GM23338 (cell line): ENCODE measurements at regions not wholly inside any gene's neighbourhood (a gene's known extent, or its start where the extent isn't known, plus 50 kb on each side); places are given as distances from the start of the nearest gene placed in this dataset.

ENCODE experiments used
- ATAC-seq: fragments of 200-7000 bp; cut with Tn5 transposase; 3 replicates; pipeline ENCODE4 v1.9.1; 2020
- DNase-seq: peaks from one replicate; pipeline ENCODE4 v3.0.0-alpha.2; 2015; ENCODE audit warnings: low spot score
- H2AFZ ChIP-seq: fragments of 200-600 bp; sonication (generic); 2 replicates; pipeline ENCODE4 v1.8.0; 2016; ENCODE audit warnings: antibody characterized with exemption, mild to moderate bottlenecking, moderate library complexity
- H3F3A ChIP-seq: fragments of 200-600 bp; sonication (generic); replicated peaks from 2 replicates; pipeline ENCODE4 v1.8.0; 2017; ENCODE audit warnings: antibody characterized with exemption, mixed run types, low read depth
- H3K27ac ChIP-seq: fragments of 200-600 bp; sonication (generic); 2 replicates; pipeline ENCODE4 v1.6.1; 2016; ENCODE audit warnings: low read depth
- H3K27me3 ChIP-seq: fragments of 200-600 bp; sonication (generic); 2 replicates; pipeline ENCODE4 v1.8.0; 2016; ENCODE audit warnings: mild to moderate bottlenecking, mixed run types, moderate library complexity; ENCODE audit not compliant: insufficient read depth
- H3K36me3 ChIP-seq: fragments of 200-600 bp; sonication (generic); 2 replicates; pipeline ENCODE4 v1.8.0; 2016; ENCODE audit warnings: mild to moderate bottlenecking; ENCODE audit not compliant: insufficient read depth
- H3K4me1 ChIP-seq: fragments of 200-600 bp; sonication (generic); 2 replicates; pipeline ENCODE4 v1.8.0; 2016; ENCODE audit warnings: mild to moderate bottlenecking, moderate library complexity; ENCODE audit not compliant: insufficient read depth
- H3K4me2 ChIP-seq: fragments of 200-600 bp; sonication (generic); 2 replicates; pipeline ENCODE4 v1.7.1; 2017; ENCODE audit warnings: mixed run types
- H3K4me3 ChIP-seq: fragments of 200-600 bp; sonication (generic); 2 replicates; pipeline ENCODE4 v1.6.1; 2016; ENCODE audit warnings: mixed run types
- H3K79me2 ChIP-seq: fragments of 200-600 bp; sonication (generic); replicated peaks from 2 replicates; pipeline ENCODE4 v1.8.0; 2017; ENCODE audit warnings: mild to moderate bottlenecking; ENCODE audit not compliant: insufficient read depth
- H3K9me2 ChIP-seq: fragments of 200-600 bp; sonication (generic); 2 replicates; pipeline ENCODE4 v1.8.0; 2017; ENCODE audit not compliant: insufficient read depth
- H4K20me1 ChIP-seq: fragments of 200-600 bp; sonication (generic); replicated peaks from 2 replicates; pipeline ENCODE4 v1.8.0; 2017; ENCODE audit warnings: mild to moderate bottlenecking; ENCODE audit not compliant: insufficient read depth
- H3K27ac Mint-ChIP-seq: 2 replicates; pipeline ENCODE4 v1.8.0; 2020; ENCODE audit warnings: inconsistent platforms, mild to moderate bottlenecking, moderate library complexity, mixed read lengths
- H3K27me3 Mint-ChIP-seq: 3 replicates; pipeline ENCODE4 v1.8.0; 2022; ENCODE audit warnings: low read depth, mild to moderate bottlenecking, moderate library complexity, mixed read lengths, inconsistent platforms; ENCODE audit not compliant: insufficient read depth, poor library complexity
- H3K36me3 Mint-ChIP-seq: 3 replicates; pipeline ENCODE4 v1.8.0; 2021; ENCODE audit warnings: low read depth, mild to moderate bottlenecking, inconsistent platforms, moderate library complexity, mixed read lengths
- H3K4me1 Mint-ChIP-seq: 3 replicates; pipeline ENCODE4 v1.8.0; 2020; ENCODE audit warnings: mild to moderate bottlenecking, inconsistent platforms, mixed read lengths
- H3K4me3 Mint-ChIP-seq: 3 replicates; pipeline ENCODE4 v1.8.0; 2021; ENCODE audit warnings: moderate library complexity, mild to moderate bottlenecking, inconsistent platforms, mixed read lengths
- H3K9me3 Mint-ChIP-seq: 3 replicates; pipeline ENCODE4 v1.8.0; 2020; ENCODE audit warnings: moderate library complexity, mild to moderate bottlenecking, inconsistent platforms, mixed read lengths
- CREB1 ChIP-seq: fragments of 250-450 bp; sonication (Bioruptor Pico); IDR thresholded peaks from 2 replicates; pipeline ENCODE4 v1.5.0; 2020; ENCODE audit warnings: low read depth, mild to moderate bottlenecking, moderate library complexity
- EZH2 ChIP-seq: fragments of 200-600 bp; sonication (generic); IDR thresholded peaks from one replicate; pipeline ENCODE4 v1.8.0; 2017; ENCODE audit warnings: antibody characterized with exemption, mild to moderate bottlenecking, low read depth; ENCODE audit not compliant: unreplicated experiment
- EZH2phosphoT487 ChIP-seq: fragments of 200-600 bp; sonication (generic); IDR thresholded peaks from one replicate; pipeline ENCODE4 v1.8.1; 2018; ENCODE audit warnings: antibody characterized with exemption; ENCODE audit not compliant: unreplicated experiment
- JUNB ChIP-seq: IDR thresholded peaks from one replicate; pipeline ENCODE4 v1.6.1; 2016; ENCODE audit warnings: antibody characterized with exemption; ENCODE audit not compliant: unreplicated experiment
- NANOG ChIP-seq: IDR thresholded peaks from 2 replicates; pipeline ENCODE4 v1.6.1; 2016; ENCODE audit warnings: antibody characterized with exemption, borderline replicate concordance
- POLR2AphosphoS5 ChIP-seq: IDR thresholded peaks from 2 replicates; pipeline ENCODE4 v1.6.1; 2016; ENCODE audit warnings: antibody characterized with exemption, low read depth
- ZNF331 ChIP-seq: fragments of 250-450 bp; sonication (Bioruptor Pico); IDR thresholded peaks from 2 replicates; pipeline ENCODE4 v1.5.0; 2020; ENCODE audit warnings: low read depth, mild to moderate bottlenecking, moderate library complexity
- TF ChIP-seq, protein P1 (sequence below): IDR thresholded peaks from one replicate; pipeline ENCODE4 v1.6.1; 2018; ENCODE audit warnings: antibody characterized with exemption; ENCODE audit not compliant: unreplicated experiment
- TF ChIP-seq, protein P2 (sequence below), 2 experiments: fragments of 200-600 bp in 1 of 2; sonication (generic) in 1 of 2; conservative IDR thresholded peaks; 2 replicates each; pipeline versions ENCODE4 v1.5.1 to v1.6.1; 2016 to 2017; ENCODE audit warnings: antibody characterized with exemption in 2 of 2, low read depth in 2 of 2, mild to moderate bottlenecking in 2 of 2, moderate library complexity in 1 of 2

DNA sequence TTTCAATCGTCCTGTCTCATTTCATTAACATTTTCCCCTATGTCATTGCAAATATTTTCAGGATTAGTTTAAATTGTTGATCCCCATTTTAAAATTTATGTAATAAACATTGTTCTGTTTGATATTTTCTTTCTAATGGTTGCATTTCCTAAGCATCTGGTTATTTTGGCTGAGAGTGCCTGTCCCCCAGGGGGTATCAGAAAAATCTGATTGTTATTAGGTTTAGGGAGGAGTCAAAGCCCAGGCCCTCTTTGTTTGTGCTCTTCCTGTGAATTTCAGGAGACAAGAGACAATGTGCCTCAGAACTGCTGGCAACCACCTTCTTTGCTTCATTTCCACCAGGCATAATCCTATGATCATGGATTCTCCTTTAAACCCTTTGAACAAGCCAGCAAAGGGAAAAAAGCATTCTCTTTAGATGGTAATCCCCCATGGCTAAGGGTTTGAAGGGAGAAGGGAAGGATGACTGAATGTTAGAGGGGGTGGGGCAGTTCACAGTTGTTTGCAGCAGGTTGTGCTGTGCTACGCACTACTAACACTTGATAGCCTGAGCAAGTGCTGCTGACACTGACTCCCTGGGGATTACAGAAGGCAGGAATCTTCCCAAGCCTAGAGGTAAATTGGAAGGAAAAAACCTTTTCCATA, 462.4 kb upstream of the LRRC4C start:
- H3K4me3 Mint-ChIP-seq: no peak overlapping the region
- peaks cover 10% of the 10 kb centered on the region; the same call in 1 of the 3 replicates for H3K4me1 Mint-ChIP-seq
- TF ChIP-seq POLR2AphosphoS5 (no peak), JUNB (no peak), EZH2 (no peak), EZH2phosphoT487 (no peak), NANOG (no peak), CREB1 (no peak), ZNF331 (CRISPR knock-in tag) (no peak)
- TF ChIP-seq, protein P1, sequence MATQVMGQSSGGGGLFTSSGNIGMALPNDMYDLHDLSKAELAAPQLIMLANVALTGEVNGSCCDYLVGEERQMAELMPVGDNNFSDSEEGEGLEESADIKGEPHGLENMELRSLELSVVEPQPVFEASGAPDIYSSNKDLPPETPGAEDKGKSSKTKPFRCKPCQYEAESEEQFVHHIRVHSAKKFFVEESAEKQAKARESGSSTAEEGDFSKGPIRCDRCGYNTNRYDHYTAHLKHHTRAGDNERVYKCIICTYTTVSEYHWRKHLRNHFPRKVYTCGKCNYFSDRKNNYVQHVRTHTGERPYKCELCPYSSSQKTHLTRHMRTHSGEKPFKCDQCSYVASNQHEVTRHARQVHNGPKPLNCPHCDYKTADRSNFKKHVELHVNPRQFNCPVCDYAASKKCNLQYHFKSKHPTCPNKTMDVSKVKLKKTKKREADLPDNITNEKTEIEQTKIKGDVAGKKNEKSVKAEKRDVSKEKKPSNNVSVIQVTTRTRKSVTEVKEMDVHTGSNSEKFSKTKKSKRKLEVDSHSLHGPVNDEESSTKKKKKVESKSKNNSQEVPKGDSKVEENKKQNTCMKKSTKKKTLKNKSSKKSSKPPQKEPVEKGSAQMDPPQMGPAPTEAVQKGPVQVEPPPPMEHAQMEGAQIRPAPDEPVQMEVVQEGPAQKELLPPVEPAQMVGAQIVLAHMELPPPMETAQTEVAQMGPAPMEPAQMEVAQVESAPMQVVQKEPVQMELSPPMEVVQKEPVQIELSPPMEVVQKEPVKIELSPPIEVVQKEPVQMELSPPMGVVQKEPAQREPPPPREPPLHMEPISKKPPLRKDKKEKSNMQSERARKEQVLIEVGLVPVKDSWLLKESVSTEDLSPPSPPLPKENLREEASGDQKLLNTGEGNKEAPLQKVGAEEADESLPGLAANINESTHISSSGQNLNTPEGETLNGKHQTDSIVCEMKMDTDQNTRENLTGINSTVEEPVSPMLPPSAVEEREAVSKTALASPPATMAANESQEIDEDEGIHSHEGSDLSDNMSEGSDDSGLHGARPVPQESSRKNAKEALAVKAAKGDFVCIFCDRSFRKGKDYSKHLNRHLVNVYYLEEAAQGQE: no peak
- TF ChIP-seq, protein P2, sequence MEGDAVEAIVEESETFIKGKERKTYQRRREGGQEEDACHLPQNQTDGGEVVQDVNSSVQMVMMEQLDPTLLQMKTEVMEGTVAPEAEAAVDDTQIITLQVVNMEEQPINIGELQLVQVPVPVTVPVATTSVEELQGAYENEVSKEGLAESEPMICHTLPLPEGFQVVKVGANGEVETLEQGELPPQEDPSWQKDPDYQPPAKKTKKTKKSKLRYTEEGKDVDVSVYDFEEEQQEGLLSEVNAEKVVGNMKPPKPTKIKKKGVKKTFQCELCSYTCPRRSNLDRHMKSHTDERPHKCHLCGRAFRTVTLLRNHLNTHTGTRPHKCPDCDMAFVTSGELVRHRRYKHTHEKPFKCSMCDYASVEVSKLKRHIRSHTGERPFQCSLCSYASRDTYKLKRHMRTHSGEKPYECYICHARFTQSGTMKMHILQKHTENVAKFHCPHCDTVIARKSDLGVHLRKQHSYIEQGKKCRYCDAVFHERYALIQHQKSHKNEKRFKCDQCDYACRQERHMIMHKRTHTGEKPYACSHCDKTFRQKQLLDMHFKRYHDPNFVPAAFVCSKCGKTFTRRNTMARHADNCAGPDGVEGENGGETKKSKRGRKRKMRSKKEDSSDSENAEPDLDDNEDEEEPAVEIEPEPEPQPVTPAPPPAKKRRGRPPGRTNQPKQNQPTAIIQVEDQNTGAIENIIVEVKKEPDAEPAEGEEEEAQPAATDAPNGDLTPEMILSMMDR (conservative IDR thresholded peaks at IDR 0.05; ENCODE audit: low read depth in 2 of 2): no peak
- no peak overlapping the region for H3K27ac Mint-ChIP-seq
- no peaks in the 10 kb centered on the region for H4K20me1 ChIP-seq
- no peak overlapping the region for H3K27ac ChIP-seq
- H3K27me3 Mint-ChIP-seq: no peaks in the 10 kb centered on the region
- no peaks in the 10 kb centered on the region; the same call in 1 of the 2 replicates for H3K36me3 ChIP-seq
- H3K27me3 ChIP-seq: no peaks in the 10 kb centered on the region
- peaks cover 12% of the 10 kb centered on the region; the same call in 1 of the 2 replicates for H3K9me2 ChIP-seq
- H3K79me2 ChIP-seq: no peaks in the 10 kb centered on the region
- peak; percentile 31 for DNase-seq
- peaks cover 66% of the 10 kb centered on the region for H3K9me3 Mint-ChIP-seq
- H3K4me2 ChIP-seq: peak overlapping the region; percentile 55
- peak overlapping the region; percentile 89 for H2AFZ ChIP-seq
- peaks cover 10% of the 10 kb centered on the region for H3K4me1 ChIP-seq
- peaks cover 13% of the 10 kb centered on the region; the same call in 2 of the 3 replicates for H3K36me3 Mint-ChIP-seq
- peak; percentile 90 for ATAC-seq
- no peaks in the 10 kb centered on the region for H3F3A ChIP-seq
- no peak overlapping the region for H3K4me3 ChIP-seq

DNA sequence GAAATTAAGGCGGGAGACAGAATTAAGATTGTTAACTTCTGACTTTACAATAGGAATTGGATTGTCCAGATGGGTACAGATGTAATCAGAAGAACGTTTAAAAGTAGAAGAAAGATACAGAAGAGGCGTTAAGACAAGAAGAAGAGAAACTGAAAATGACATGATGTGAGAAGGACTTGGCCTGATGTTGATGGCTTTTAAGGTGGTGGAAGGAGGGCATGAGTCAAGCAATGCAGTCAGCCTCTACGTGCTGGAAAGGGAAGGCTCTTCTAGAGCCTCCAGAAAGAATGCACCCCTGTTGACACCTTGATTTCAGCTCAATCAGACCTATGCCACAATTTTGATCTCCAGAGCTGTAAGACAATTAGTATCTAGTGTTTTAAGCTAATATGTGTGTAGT, 466.9 kb upstream of the LRRC4C start:
- Mint-ChIP-seq H3K36me3 (no peaks in the 10 kb centered on the region), H3K4me3 (no peak overlapping the region), H3K27me3 (no peaks in the 10 kb centered on the region), H3K9me3 (peaks cover 52% of the 10 kb centered on the region), H3K27ac (no peak overlapping the region), H3K4me1 (peaks cover 10% of the 10 kb centered on the region; the same call in 1 of the 3 replicates)
- H3K4me3 ChIP-seq: no peak overlapping the region
- no peaks in the 10 kb centered on the region for H3F3A ChIP-seq
- DNase-seq (no peak), ATAC-seq (no peak)
- H3K27ac ChIP-seq: no peak overlapping the region
- no peaks in the 10 kb centered on the region for H3K36me3 ChIP-seq
- H3K9me2 ChIP-seq: peaks cover 8% of the 10 kb centered on the region; the same call in 1 of the 2 replicates
- no peak overlapping the region for H2AFZ ChIP-seq
- no peaks in the 10 kb centered on the region for H4K20me1 ChIP-seq
- no peaks in the 10 kb centered on the region for H3K79me2 ChIP-seq
- no peak overlapping the region for H3K4me2 ChIP-seq
- no peaks in the 10 kb centered on the region for H3K27me3 ChIP-seq
- H3K4me1 ChIP-seq: peaks cover 10% of the 10 kb centered on the region
- TF ChIP-seq, protein P1: no peak
- no peak for TF ChIP-seq ZNF331 (CRISPR knock-in tag)
